Activated T-cell treated with anti-CD3 and anti-CD28 coated beads, Interleukin-2, amount 50 U/mL, for 4 hours (primary cell): ENCODE measurements at regions not wholly inside any gene's neighbourhood (a gene's known extent, or its start where the extent isn't known, plus 50 kb on each side); places are given as distances from the start of the nearest gene placed in this dataset.
"Not testable (repeated sequence)": the region's sequence is repeated elsewhere in the genome, so short reads cannot be mapped to it uniquely, and the experiment has no call there.

Source experiments
- ATAC-seq, 2 donors: fragments of 200-7000 bp; cut with Tn5 transposase; one replicate each; pipeline ENCODE4 v1.10.0; 2021
- DNase-seq: peaks from one replicate; pipeline ENCODE4 v3.0.0-alpha.2; 2020
- H3K27me3 Mint-ChIP-seq: one replicate; pipeline ENCODE4 v1.8.0; 2021; ENCODE audit warnings: low read depth, mixed read lengths
- H3K36me3 Mint-ChIP-seq: one replicate; pipeline ENCODE4 v1.8.0; 2022; ENCODE audit warnings: mixed read lengths; ENCODE audit not compliant: insufficient read depth
- H3K4me1 Mint-ChIP-seq: one replicate; pipeline ENCODE4 v1.8.0; 2021; ENCODE audit warnings: low read depth, mixed read lengths
- H3K4me3 Mint-ChIP-seq: one replicate; pipeline ENCODE4 v1.8.0; 2021; ENCODE audit warnings: mild to moderate bottlenecking, moderate library complexity, mixed read lengths
- H3K9me3 Mint-ChIP-seq: one replicate; pipeline ENCODE4 v1.8.0; 2021; ENCODE audit warnings: mixed read lengths

DNA sequence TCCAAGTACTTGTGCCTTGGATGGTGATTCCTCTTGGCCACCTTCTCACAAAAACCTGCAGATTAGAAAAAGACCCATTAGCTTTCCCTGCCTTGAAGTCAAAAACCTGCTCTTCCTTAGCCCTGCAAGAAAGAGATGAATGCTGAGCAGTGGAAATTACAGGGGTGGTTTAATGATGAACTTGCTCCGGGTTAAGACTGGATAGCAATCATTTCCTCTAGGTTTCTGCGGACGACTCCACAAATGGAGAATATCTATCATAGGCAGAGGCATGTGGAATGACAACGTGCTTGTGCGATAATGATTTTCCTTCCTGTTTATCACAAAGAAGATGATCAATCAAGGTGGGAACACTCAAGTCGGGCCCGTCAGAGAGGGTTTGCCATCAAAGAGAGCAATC, 201.2 kb upstream of the ERCC4 start:
- DNase-seq (no peak), ATAC-seq (no peak)
- Mint-ChIP-seq H3K4me1 (no peaks in the 10 kb centered on the region), H3K27me3 (no peaks in the 10 kb centered on the region), H3K4me3 (no peak overlapping the region), H3K36me3 (no peaks in the 10 kb centered on the region), H3K9me3 (no peaks in the 10 kb centered on the region)

DNA sequence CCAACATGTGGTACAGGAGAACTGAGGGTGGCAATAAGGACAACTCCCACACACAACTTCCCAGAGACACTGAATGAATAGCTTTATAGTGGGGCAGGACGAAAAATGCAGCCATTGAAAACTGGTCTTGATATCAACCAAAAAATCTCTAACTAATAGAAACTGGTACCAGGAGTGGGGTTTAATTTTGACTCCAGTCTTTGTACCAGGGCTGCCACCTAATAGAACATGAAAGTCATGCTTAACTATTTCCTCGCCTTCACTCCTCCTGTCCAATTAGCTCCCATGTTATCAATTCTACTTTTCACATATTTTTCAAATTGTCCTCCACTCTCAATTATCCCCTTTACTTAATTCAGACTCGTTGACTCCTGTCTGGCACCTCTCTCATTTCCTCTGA, 192.0 kb upstream of the ERCC4 start:
- peaks cover 27% of the 10 kb centered on the region for H3K9me3 Mint-ChIP-seq
- no peaks in the 10 kb centered on the region for H3K36me3 Mint-ChIP-seq
- ATAC-seq = no peak
- H3K4me3 Mint-ChIP-seq = no peak overlapping the region
- peaks cover 1% of the 10 kb centered on the region for H3K27me3 Mint-ChIP-seq
- H3K4me1 Mint-ChIP-seq = no peaks in the 10 kb centered on the region
- DNase-seq = no peak

DNA sequence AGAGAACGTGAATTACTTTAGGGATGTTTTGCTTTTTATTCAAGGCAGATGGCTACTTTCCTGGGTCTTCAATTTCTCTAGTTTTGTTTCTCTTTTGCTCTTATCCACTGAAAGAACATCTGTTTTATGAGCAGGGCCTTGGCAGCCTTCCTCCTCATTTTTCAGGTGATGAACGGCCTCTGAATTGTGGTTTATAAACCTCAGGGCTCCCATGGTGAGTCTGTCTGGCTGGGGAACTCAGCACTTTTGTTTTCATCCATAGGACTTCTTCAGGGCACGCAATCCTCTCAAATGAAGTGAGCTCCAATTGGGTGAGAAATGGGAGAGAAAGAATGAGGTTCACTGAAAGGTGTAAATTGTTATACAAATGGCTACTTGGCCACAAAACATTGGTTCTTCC, 186.4 kb upstream of the ERCC4 start:
- H3K9me3 Mint-ChIP-seq = peaks cover 7% of the 10 kb centered on the region
- peaks cover 1% of the 10 kb centered on the region for H3K27me3 Mint-ChIP-seq
- H3K4me1 Mint-ChIP-seq = no peaks in the 10 kb centered on the region
- ATAC-seq = no peak
- no peaks in the 10 kb centered on the region for H3K36me3 Mint-ChIP-seq
- no peak overlapping the region for H3K4me3 Mint-ChIP-seq
- no peak for DNase-seq

DNA sequence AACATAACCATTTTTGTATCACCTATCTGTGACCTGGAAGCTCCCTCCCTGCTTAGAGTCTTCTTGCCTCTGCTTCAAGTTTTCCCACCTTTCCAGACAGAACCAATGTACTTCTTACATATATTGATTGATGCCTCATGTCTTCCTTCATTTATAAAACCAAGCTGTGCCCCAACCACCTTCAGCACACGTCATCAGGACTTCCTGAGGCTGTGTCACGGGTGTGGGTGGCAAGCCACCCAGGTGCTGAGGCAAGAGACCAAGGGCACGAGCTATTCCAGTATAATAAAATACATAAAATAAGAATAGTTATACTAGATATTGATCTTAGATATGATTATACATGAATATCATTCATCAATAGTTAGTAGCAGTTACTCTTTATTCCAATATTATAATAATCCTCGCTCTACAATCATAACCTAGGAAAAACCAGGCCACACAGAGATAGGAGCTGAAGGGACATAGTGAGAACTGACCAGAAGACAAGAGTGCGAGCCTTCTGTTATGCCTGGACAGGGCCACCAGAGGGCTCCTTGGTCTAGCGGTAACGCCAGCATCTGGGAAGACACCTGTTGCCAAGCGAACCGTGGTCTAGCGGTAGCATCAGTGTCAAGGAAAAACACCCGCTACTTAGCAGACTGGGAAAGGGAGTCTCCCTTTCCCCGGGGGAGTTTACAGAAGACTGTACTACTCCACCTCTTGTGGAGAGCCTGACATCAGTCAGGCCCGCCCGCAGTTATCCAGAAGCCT, 180.2 kb upstream of the ERCC4 start:
- not testable (repeated sequence) for H3K27me3 Mint-ChIP-seq, ATAC-seq, DNase-seq, H3K4me3 Mint-ChIP-seq, H3K4me1 Mint-ChIP-seq, H3K36me3 Mint-ChIP-seq
- H3K9me3 Mint-ChIP-seq = peaks cover 15% of the 10 kb centered on the region

DNA sequence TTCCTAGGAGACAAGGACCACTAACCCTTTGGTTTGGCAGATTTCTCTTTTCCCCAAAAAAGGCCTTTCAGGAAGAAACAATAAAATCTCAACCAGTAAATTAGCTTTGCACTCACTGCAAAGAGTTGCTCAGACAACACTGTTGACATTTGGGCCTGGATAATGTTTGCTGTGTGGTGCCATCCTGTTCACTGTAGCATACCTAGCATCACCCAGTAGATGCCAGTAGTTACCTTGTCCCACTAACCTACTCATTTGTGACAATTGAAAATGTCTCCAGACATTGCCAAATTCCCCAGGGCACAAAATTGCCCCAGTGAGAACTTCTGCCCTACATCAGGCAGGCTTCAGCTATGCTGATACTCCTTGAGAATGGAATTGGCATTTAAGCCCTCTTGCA, 177.0 kb upstream of the ERCC4 start:
- peaks cover 15% of the 10 kb centered on the region for H3K9me3 Mint-ChIP-seq

DNA sequence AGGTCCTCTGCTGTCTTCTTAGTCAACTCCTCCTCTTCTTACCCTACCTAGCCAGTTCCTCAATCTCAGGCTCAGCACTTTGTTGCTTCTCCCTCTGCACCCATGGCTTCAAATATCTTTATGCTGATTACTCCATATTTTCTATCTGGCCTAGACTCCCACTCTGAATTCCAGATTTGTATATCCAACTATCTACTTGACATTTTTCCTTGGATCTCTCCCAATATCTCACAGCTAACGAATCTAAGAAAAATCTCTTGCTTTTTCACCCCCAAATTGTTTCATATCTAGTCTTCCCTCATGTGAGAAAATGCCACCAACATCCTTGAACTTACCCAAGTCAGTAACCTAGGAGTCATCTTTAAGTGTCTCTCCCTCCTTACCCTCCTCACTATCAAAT, 176.4 kb upstream of the ERCC4 start:
- no peaks in the 10 kb centered on the region for H3K4me1 Mint-ChIP-seq
- no peaks in the 10 kb centered on the region for H3K27me3 Mint-ChIP-seq
- no peak overlapping the region for H3K4me3 Mint-ChIP-seq
- no peaks in the 10 kb centered on the region for H3K36me3 Mint-ChIP-seq
- ATAC-seq (no peak), DNase-seq (no peak)
- H3K9me3 Mint-ChIP-seq = peaks cover 15% of the 10 kb centered on the region

More for the DNA sequence above, 177.0 kb upstream of the ERCC4 start:
- Mint-ChIP-seq H3K27me3 (no peaks in the 10 kb centered on the region), H3K4me1 (no peaks in the 10 kb centered on the region), H3K4me3 (no peak overlapping the region), H3K36me3 (no peaks in the 10 kb centered on the region)
- no peak for ATAC-seq
- no peak for DNase-seq

DNA sequence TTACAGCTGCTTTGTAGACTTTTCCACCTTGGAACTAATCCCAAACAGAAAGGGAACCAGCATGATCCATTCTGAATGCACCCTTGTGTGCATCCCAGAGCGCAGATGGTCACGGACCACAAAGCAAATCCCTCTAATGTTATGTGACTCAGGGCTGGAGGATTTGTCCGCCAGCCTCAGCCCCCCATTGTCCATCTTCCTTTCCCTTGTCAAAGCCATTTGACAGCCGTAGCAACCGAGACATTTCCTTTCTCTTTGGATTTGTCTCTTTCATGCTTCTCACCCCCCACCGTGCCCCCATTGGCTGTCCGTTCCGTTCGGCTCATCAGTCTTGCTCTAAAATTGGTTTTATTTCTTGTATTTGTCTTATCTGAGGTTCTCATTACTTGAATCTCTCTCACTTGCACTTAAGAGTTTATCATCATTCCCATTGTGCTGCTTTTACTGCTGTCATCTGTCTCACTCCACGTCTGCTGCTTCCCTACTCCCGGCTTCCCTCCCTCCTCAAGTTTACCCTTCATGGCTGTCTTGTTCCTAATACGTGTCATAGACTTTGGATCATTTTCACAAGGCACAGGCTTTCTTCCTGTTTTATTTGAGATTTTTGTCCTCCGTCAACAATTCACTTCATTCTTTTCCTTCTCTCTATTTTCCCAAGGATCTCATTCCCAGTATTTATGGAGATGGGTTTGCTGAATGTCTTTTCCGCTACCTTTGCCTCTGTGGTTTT, 163.4 kb upstream of the ERCC4 start:
- DNase-seq = no peak
- peaks cover 9% of the 10 kb centered on the region for H3K27me3 Mint-ChIP-seq
- no peaks in the 10 kb centered on the region for H3K36me3 Mint-ChIP-seq

DNA sequence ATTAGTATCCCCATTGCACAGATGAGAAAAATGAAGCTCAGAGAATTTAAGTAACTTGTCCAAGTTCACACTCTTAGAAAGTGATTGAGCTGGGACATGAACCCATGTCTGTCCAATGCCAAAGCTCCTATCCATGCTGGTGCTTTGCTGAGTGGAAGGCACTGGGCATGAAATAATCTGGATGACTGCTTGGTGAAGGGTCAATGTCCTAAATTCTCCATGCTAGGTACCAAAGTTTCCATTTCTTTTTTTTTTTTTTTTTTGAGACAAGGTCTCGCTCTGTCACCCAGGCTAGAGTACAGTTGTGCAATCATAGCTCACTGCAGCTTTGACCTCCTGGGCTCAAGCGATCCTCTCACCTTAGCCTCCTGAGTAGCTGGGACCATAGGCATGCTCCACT, 153.6 kb upstream of the ERCC4 start:
- ATAC-seq (no peak), DNase-seq (no peak)
- Mint-ChIP-seq H3K4me1 (no peaks in the 10 kb centered on the region), H3K27me3 (peaks cover 3% of the 10 kb centered on the region), H3K9me3 (no peaks in the 10 kb centered on the region), H3K4me3 (no peak overlapping the region), H3K36me3 (no peaks in the 10 kb centered on the region)

More for the DNA sequence above, 163.4 kb upstream of the ERCC4 start:
- Mint-ChIP-seq H3K9me3 (peaks cover 5% of the 10 kb centered on the region), H3K4me3 (no peak overlapping the region), H3K4me1 (no peaks in the 10 kb centered on the region)
- no peak for ATAC-seq

DNA sequence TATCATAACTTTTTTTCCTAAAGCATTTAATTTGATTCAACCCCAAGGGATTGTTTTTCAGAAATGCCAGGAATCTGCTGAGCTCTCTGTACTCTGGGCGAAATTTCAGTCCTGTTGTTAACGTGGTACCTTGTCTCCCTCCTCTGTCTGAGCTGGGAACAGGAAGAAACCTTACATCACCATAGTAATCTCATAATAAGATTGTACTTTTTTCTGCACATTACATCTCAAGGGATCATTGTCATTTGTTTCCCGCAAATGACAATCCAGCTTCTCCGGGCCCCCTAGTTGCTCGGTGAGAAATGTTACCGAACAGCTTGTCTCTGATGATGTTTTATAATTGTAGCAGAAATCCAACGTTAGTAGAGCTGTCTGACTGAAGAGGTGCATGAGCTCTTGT, 152.7 kb upstream of the ERCC4 start:
- H3K27me3 Mint-ChIP-seq = peaks cover 3% of the 10 kb centered on the region
- H3K4me3 Mint-ChIP-seq = no peak overlapping the region
- ATAC-seq = no peak
- DNase-seq = no peak
- no peaks in the 10 kb centered on the region for H3K9me3 Mint-ChIP-seq
- H3K36me3 Mint-ChIP-seq = no peaks in the 10 kb centered on the region
- H3K4me1 Mint-ChIP-seq = no peaks in the 10 kb centered on the region

DNA sequence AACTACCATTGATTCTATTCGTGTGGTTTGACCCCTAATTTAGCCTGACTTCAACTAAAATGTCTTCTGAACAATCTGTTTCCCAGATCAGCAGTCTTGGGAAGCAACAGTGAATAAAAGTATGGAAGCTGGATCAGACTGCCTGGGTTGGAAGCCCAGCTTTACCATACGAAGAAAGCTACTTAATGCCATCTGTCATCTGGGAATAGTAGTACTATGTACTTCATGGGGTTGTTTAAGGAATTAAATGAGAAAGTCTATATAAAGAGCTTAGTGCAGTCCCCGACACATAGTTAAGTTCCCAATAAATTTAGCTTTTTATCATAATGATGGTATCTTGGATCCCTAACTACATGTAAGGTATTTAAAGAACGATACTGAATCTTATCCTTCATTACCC, 151.5 kb upstream of the ERCC4 start:
- peaks cover 7% of the 10 kb centered on the region for H3K27me3 Mint-ChIP-seq
- DNase-seq (no peak), ATAC-seq (no peak)
- no peaks in the 10 kb centered on the region for H3K9me3 Mint-ChIP-seq
- no peaks in the 10 kb centered on the region for H3K36me3 Mint-ChIP-seq
- no peaks in the 10 kb centered on the region for H3K4me1 Mint-ChIP-seq
- H3K4me3 Mint-ChIP-seq = no peak overlapping the region

DNA sequence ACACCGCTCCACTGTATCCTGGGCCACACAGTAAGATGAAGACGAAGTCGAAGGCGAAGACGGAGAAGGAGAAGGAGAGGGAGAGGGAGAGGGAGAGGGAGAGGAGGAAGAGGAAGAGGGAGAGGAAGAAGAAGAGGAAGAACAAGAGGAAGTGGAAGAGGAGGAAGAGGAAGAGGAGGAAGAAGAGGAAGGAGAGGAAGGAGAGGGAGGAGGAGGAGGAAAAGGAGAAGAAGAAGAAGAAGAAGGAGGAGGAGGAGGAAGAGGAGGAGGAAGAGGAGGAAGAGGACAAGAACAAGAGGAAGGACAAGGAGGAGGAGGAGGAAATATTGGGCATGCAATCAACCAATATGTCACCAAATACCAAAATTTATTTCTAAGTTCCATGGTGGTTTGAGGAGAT, 149.5 kb upstream of the ERCC4 start:
- peaks cover 7% of the 10 kb centered on the region for H3K27me3 Mint-ChIP-seq

DNA sequence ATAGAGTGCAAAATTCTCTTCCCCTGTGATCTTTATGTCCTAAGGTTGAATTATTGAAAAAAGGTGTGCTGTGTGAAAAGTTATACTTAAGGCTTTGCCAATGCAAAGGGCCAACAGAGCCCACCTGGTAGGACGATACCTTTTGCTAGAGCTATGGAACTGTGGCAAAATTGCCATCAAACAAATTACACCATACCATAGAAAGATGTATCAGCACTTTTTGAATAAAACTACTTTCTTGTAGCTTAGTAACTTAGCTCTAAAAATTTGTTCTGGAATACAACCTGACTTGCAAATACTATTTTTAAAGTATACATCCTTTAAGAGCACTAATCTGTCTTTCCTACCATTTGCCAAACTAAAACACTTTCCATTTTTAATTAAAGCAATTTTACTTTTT, 147.2 kb upstream of the ERCC4 start:
- no peaks in the 10 kb centered on the region for H3K36me3 Mint-ChIP-seq

More for the DNA sequence above, 149.5 kb upstream of the ERCC4 start:
- ATAC-seq = no peak
- no peak overlapping the region for H3K4me3 Mint-ChIP-seq
- H3K9me3 Mint-ChIP-seq = peaks cover 1% of the 10 kb centered on the region
- DNase-seq = no peak
- H3K36me3 Mint-ChIP-seq = no peaks in the 10 kb centered on the region
- H3K4me1 Mint-ChIP-seq = no peaks in the 10 kb centered on the region

DNA sequence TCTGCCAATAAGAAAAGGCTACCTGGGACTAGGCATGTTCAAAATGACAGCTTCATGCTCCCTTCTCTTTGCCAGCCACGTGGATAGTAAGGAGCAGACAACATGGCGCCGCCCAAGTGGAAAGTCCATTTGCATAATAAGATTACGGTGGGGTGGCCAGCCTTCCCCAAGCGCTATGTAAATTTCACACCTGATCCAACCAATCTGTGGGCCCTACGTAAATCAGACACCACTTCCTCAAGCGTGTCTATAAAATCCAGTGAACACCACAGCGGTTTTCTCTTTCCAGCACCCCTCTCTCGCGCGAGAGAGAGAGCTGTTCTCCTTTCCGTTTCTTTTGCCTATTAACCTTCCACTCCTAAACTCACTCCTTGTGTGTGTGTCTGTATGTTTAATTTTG, 140.3 kb upstream of the ERCC4 start:
- no peak for DNase-seq
- peaks cover 13% of the 10 kb centered on the region for H3K27me3 Mint-ChIP-seq
- no peak for ATAC-seq

More for the DNA sequence above, 147.2 kb upstream of the ERCC4 start:
- H3K9me3 Mint-ChIP-seq = peaks cover 10% of the 10 kb centered on the region
- no peak for ATAC-seq
- no peaks in the 10 kb centered on the region for H3K4me1 Mint-ChIP-seq
- peaks cover 7% of the 10 kb centered on the region for H3K27me3 Mint-ChIP-seq
- H3K4me3 Mint-ChIP-seq = no peak overlapping the region
- DNase-seq = no peak

DNA sequence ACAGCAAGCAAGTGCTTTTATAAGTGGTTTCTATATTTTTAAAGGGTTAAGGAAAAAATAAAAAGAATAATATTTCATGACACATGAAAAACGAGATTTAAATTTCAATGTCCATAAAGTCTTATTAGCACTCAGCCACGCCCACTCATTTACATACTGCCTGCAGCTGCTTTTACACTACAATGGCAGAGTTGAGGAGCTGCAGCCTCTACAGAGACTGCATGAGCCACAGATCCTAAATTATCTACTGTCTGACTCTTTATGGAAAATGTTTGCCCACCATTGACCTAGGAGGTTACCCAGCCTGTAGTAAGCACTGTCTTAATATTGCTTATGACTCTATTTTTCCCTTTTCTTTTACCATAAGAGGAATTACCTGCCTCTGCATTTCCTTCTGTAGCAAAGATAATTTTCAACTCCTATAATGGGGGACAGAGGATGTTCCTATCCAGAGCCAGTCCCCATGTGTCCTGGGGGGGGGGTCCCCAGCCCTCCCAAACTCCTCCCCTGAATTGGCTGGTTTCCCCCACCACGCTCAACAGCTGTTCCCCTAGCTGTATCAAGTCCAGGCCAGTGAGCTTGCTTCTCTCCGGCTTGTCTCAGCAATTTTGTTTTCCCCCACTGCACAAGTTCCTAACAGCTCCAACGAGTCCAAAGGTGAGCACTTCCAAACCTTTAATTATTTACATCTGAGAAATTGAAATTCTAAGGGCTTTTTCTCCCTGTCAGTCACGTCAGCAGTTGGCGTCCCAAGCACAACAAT, 139.4 kb upstream of the ERCC4 start:
- Mint-ChIP-seq H3K4me1 (no peaks in the 10 kb centered on the region), H3K4me3 (no peak overlapping the region), H3K27me3 (peaks cover 13% of the 10 kb centered on the region), H3K9me3 (peaks cover 29% of the 10 kb centered on the region), H3K36me3 (no peaks in the 10 kb centered on the region)
- no peak for DNase-seq
- no peak for ATAC-seq

More for the DNA sequence above, 140.3 kb upstream of the ERCC4 start:
- Mint-ChIP-seq H3K4me1 (no peaks in the 10 kb centered on the region), H3K9me3 (peaks cover 32% of the 10 kb centered on the region), H3K36me3 (no peaks in the 10 kb centered on the region), H3K4me3 (no peak overlapping the region)
